ENCODE measurements at regions not wholly inside any gene's neighbourhood (a gene's known extent, or its start where the extent isn't known, plus 50 kb on each side); places are given as distances from the start of the nearest gene placed in this dataset.

GRCh38 chr7:84640637-84641036 is 446.0 kb upstream of the SEMA3A start:
- no peak for DNase-seq (ENCODE audit: extremely low spot score, unreplicated experiment)
- H3K4me1 Mint-ChIP-seq (ENCODE audit: unreplicated experiment): peaks cover 34% of the 10 kb centered on the region
- H3K36me3 Mint-ChIP-seq (ENCODE audit: unreplicated experiment): no peaks in the 10 kb centered on the region

GRCh38 chr7:84638339-84638697 is 443.7 kb upstream of the SEMA3A start:
- DNase-seq (ENCODE audit: extremely low spot score, unreplicated experiment): no peak
- H3K4me3 Mint-ChIP-seq (ENCODE audit: unreplicated experiment): no peak overlapping the region
- peak overlapping the region; percentile 89 for H3K27ac Mint-ChIP-seq (ENCODE audit: unreplicated experiment)
- peaks cover 1% of the 10 kb centered on the region for H3K36me3 Mint-ChIP-seq (ENCODE audit: unreplicated experiment)
- peaks cover 15% of the 10 kb centered on the region for H3K9me3 Mint-ChIP-seq (ENCODE audit: unreplicated experiment)
- no peaks in the 10 kb centered on the region for H3K27me3 Mint-ChIP-seq (ENCODE audit: unreplicated experiment)
- peaks cover 34% of the 10 kb centered on the region for H3K4me1 Mint-ChIP-seq (ENCODE audit: unreplicated experiment)
- TF ChIP-seq CTCF (IDR thresholded peaks at IDR 0.05): no peak

More at GRCh38 chr7:84640637-84641036, 446.0 kb upstream of the SEMA3A start:
- Mint-ChIP-seq H3K27me3 (ENCODE audit: unreplicated experiment) (no peaks in the 10 kb centered on the region), H3K9me3 (ENCODE audit: unreplicated experiment) (no peaks in the 10 kb centered on the region), H3K4me3 (ENCODE audit: unreplicated experiment) (no peak overlapping the region), H3K27ac (ENCODE audit: unreplicated experiment) (no peak overlapping the region)
- TF ChIP-seq CTCF (IDR thresholded peaks at IDR 0.05): no peak

- peaks cover 20% of the 10 kb centered on the region for H3K9me3 Mint-ChIP-seq (ENCODE audit: unreplicated experiment)
- no peak for DNase-seq (ENCODE audit: extremely low spot score, unreplicated experiment)
- peak overlapping the region; percentile 89 for H3K27ac Mint-ChIP-seq (ENCODE audit: unreplicated experiment)
- peaks cover 1% of the 10 kb centered on the region for H3K36me3 Mint-ChIP-seq (ENCODE audit: unreplicated experiment)
- peaks cover 34% of the 10 kb centered on the region for H3K4me1 Mint-ChIP-seq (ENCODE audit: unreplicated experiment)
- TF ChIP-seq CTCF (IDR thresholded peaks at IDR 0.05): no peak
- no peaks in the 10 kb centered on the region for H3K27me3 Mint-ChIP-seq (ENCODE audit: unreplicated experiment)
- H3K4me3 Mint-ChIP-seq (ENCODE audit: unreplicated experiment): no peak overlapping the region
These were observed 443.2 kb upstream of the SEMA3A start for GRCh38 chr7:84637568-84638338.

GRCh38 chr7:84631913-84632312 is 437.3 kb upstream of the SEMA3A start:
- H3K4me3 Mint-ChIP-seq (ENCODE audit: unreplicated experiment): no peak overlapping the region
- H3K4me1 Mint-ChIP-seq (ENCODE audit: unreplicated experiment): peaks cover 4% of the 10 kb centered on the region
- no peak overlapping the region for H3K27ac Mint-ChIP-seq (ENCODE audit: unreplicated experiment)
- peaks cover 26% of the 10 kb centered on the region for H3K9me3 Mint-ChIP-seq (ENCODE audit: unreplicated experiment)
- H3K36me3 Mint-ChIP-seq (ENCODE audit: unreplicated experiment): peaks cover 1% of the 10 kb centered on the region
- no peak for DNase-seq (ENCODE audit: extremely low spot score, unreplicated experiment)
- H3K27me3 Mint-ChIP-seq (ENCODE audit: unreplicated experiment): no peaks in the 10 kb centered on the region
- TF ChIP-seq CTCF (IDR thresholded peaks at IDR 0.05): no peak

GRCh38 chr7:84629640-84630318 is 435.2 kb upstream of the SEMA3A start:
- no peaks in the 10 kb centered on the region for H3K27me3 Mint-ChIP-seq (ENCODE audit: unreplicated experiment)

More at GRCh38 chr7:84629640-84630318, 435.2 kb upstream of the SEMA3A start:
- DNase-seq (ENCODE audit: extremely low spot score, unreplicated experiment): no peak
- Mint-ChIP-seq H3K27ac (ENCODE audit: unreplicated experiment) (no peak overlapping the region), H3K9me3 (ENCODE audit: unreplicated experiment) (peaks cover 24% of the 10 kb centered on the region), H3K4me1 (ENCODE audit: unreplicated experiment) (peaks cover 3% of the 10 kb centered on the region), H3K36me3 (ENCODE audit: unreplicated experiment) (no peaks in the 10 kb centered on the region), H3K4me3 (ENCODE audit: unreplicated experiment) (no peak overlapping the region)
- no peak for TF ChIP-seq CTCF (IDR thresholded peaks at IDR 0.05)

Data from osteocyte (in vitro differentiated cells).